SK-N-SH (cell line): ENCODE measurements at regions not wholly inside any gene's neighbourhood (a gene's known extent, or its start where the extent isn't known, plus 50 kb on each side); places are given as distances from the start of the nearest gene placed in this dataset.

Experiments used
- IRF3 ChIP-seq: fragments of 150-350 bp; IDR thresholded peaks from 2 replicates; pipeline ENCODE4 v1.6.1; 2016; ENCODE audit warnings: mild to moderate bottlenecking, low read depth, low read length
- RCOR1 ChIP-seq: fragments of 150-350 bp; IDR thresholded peaks from 2 replicates; pipeline ENCODE4 v1.6.1; 2017; ENCODE audit warnings: antibody characterized with exemption, low read length
- REST ChIP-seq: IDR thresholded peaks from 2 replicates; pipeline ENCODE4 v1.6.1; 2012; ENCODE audit warnings: mild to moderate bottlenecking, low read depth, low read length, moderate library complexity
- SMC3 ChIP-seq: IDR thresholded peaks from 2 replicates; pipeline ENCODE4 v1.6.1; 2012; ENCODE audit warnings: low read depth, low read length, improper control_type of control experiment
- USF2 ChIP-seq: fragments of 150-350 bp; IDR thresholded peaks from 2 replicates; pipeline ENCODE4 v1.6.1; 2017; ENCODE audit warnings: antibody characterized with exemption, low read length, low read depth, borderline replicate concordance

- no peak for TF ChIP-seq REST
- TF ChIP-seq RCOR1, result no peak
- TF ChIP-seq SMC3, result no peak
- TF ChIP-seq USF2, result no peak
- TF ChIP-seq IRF3, result no peak
Observed at GRCh38 chr1:198906739-198907422, 268.0 kb downstream of the PTPRC start.
